GM21737 (cell line): ENCODE measurements at regions not wholly inside any gene's neighbourhood (a gene's known extent, or its start where the extent isn't known, plus 50 kb on each side); places are given as distances from the start of the nearest gene placed in this dataset.
A peak's percentile ranks its signal among the peaks of the same experiment; 100 is the strongest.
"Not testable (repeated sequence)": the region's sequence is repeated elsewhere in the genome, so short reads cannot be mapped to it uniquely, and the experiment has no call there.

Source experiments
- ATAC-seq: cut with Tn5 transposase; IDR thresholded peaks from one replicate; pipeline ENCODE4 v1.9.1; 2021; ENCODE audit warnings: mild to moderate bottlenecking, moderate library complexity; ENCODE audit not compliant: unreplicated experiment

- ATAC-seq, result no peak
Observed at GRCh38 chr1:83527987-83528386, 470.9 kb downstream of the TTLL7 start.

GRCh38 chr1:83520797-83521196 lies 478.1 kb downstream of the TTLL7 start:
- ATAC-seq, result no peak

DNA sequence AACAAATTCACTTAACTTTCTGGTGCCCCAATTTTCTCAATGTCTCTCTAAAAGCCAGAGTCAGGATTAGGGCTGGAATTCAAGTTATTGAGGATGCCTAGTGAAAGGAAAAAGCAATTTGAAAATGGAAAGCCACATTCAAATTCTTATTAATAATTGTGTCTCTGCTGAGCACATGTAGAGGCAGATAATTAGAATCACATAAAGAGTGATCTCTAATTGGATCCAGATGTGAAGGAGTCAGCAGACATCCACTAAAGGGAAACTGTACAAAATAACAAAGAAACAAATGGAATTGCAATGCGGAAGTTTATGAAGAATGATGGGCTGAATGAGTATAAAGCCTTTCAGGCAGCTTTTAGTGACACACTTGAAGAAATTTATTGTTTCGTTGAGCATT lies 482.6 kb downstream of the TTLL7 start:
- ATAC-seq, result no peak

DNA sequence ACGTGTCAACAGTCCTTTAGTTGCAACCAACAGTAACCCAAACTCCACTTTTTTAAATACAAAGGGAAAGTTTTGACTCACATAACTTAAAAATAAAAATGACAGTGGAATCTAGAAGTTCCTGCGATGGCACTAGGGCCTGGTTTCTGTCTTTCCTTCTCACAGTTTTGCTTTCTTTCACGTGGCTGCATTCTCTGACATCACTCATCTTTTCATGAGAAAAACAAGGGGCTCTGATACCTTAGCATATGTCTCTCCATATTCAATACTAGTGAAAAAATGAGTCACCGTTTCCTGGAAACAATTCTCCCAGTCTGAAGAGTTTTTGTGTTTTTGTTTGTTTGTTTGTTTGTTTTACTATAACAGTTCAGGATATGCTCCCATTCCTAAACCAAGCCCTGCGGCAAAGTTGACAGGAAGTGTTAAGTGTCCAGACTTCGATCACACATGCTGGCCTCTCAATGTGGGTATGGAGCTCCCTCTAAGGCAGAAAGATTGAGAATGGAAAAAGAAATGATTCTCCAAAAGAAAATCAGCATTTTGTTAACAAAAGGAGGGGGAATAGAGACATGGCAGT lies 483.3 kb downstream of the TTLL7 start:
- no peak for ATAC-seq

DNA sequence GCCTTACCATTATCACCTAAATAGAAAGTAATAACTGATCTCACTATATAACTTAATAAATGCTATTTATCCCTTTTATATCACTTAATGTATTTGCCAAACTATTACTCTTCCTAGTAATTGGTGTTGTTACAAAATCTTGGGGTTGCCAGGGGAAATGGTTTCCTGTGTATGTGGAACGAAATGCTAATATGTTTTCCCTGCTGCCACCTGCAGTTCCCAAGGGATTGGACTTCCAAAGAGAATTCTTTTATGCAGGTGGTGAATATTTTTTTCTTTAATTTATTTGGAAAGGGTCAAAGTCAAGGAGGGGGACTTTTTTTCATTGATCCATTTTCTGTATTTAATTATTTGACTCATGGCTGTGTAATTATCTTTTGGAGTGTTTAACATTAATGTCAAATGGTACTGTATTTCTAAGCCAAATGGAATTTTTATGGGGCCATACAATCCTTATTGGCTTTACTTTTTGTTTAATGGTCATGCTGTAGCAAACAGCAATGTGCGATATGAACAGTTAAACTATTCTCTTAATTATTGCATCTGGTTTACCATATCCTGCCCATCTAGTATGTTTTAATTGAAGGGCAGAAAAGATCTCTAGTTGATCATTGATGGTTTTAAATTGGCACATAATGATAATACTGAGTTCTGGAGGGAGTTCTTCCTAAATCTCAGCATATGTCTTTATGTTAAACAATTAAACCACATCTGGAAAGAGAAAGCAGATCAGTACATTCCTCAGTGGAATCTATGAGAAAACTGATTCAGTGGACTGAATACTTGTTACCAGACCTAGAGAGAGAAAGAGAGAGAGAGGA lies 486.3 kb downstream of the TTLL7 start:
- ATAC-seq, result no peak

GRCh38 chr1:83511146-83511726 lies 487.7 kb downstream of the TTLL7 start:
- ATAC-seq, result no peak

GRCh38 chr1:83509301-83509781 lies 489.6 kb downstream of the TTLL7 start:
- no peak for ATAC-seq

GRCh38 chr1:83508485-83509151 lies 490.3 kb downstream of the TTLL7 start:
- ATAC-seq, result peak; percentile 99

DNA sequence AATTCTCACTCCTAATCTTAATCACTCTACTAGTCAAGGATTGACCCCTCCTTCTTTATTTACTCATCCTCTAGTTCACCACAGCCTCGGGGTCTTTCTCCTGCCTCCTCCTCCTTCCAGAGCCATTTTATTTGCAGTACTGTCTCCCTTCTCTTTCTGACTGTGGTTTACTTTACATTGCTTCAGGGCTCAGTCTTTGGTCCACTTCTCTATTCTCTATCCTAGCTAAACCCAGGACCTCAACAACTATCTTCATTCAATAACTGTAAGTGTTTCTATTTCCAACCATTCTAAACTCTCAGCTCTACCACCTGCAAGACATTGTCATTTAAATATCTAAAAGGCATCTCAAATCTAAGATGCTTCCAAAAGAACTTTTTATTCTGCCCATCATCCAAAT lies 493.8 kb downstream of the TTLL7 start:
- ATAC-seq, result no peak

- no peak for ATAC-seq
Observed at GRCh38 chr1:83503153-83503552, 495.8 kb downstream of the TTLL7 start.

- peak; percentile 86 for ATAC-seq
Observed at GRCh38 chr1:83500987-83501591, 497.8 kb downstream of the TTLL7 start.

DNA sequence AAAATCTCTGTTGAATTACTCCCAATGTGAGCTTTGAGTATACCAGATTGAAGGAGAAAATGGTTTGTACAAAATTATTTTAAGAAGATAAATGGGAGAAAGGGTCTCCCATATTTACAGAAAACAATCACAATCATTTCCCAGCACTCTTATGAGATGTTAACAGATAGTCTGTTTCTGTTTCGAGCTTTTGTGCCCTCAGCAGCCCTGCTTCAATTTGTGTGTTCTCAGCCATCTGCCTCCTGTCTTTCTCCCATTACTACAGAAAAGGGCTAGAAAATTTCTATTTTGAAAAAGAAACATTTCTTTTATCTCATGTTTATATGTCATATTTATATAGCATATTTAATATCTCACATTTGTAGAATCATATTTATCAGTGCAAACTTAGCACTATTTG lies 498.4 kb downstream of the TTLL7 start:
- no peak for ATAC-seq

- peak; percentile 70 for ATAC-seq
Observed at GRCh38 chr1:83499998-83500397, 498.9 kb downstream of the TTLL7 start.

DNA sequence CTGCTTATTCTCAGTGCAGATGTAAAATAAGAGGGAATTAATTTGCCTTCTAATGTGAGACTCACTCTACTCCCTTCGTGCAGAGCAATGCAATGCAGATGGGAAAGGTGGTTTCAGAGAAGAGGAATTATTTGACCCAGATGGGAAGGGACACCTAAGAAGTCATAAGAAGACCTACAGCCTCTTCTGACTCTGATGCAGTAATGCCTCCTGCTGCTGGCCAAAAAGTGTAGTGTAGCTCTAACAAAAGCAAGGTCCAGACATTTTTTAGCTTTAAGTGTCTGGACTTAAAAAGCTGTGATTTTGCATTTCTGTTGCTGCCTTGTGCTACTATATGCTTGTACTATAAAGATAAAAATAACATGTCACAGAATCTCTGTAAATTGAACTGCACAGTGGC lies 501.4 kb downstream of the TTLL7 start:
- no peak for ATAC-seq

- ATAC-seq, result no peak
Observed at GRCh38 chr1:83495560-83495959, 503.4 kb downstream of the TTLL7 start.

DNA sequence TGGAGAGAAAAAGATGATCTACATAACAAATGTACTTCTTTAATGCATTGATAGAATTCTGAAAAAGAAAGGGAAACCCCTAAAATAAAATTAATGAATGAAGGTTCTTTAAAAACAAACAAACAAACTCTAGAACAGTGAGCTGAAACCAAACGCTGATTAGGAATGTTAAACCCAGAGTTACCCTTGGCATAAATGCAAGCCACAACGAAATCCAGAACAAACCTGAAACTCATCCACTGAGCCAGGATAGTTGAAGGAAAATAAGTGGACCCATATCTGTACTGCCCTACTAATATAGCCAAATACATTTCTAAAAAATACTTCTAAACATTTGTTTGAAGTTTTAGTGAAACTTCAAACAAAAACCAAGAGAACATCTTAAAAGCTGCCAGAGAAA lies 505.3 kb downstream of the TTLL7 start:
- ATAC-seq, result no peak

- ATAC-seq, result no peak
Observed at GRCh38 chr1:83491930-83492329, 507.0 kb downstream of the TTLL7 start.

- ATAC-seq, result no peak
Observed at GRCh38 chr1:83490988-83491387, 507.9 kb downstream of the TTLL7 start.

DNA sequence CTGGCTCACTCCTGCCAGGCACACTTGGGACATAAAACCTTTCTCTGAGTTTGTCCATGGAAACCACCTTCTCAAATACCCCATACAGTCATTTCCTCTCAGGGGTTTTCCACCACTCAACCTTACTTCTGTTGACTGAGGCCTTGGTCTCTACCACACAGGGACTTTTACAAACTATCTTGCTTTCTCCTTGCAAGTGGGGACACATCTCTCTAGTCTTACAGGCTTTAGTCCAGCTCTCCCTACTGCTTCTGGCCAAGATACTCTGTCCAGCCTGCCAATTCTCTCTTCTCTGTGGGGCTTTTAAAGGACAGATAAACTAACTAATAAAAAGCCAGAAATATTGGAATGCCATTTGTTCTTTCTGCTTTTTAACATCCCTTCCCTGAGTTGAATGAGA lies 510.8 kb downstream of the TTLL7 start:
- peak; percentile 88 for ATAC-seq

DNA sequence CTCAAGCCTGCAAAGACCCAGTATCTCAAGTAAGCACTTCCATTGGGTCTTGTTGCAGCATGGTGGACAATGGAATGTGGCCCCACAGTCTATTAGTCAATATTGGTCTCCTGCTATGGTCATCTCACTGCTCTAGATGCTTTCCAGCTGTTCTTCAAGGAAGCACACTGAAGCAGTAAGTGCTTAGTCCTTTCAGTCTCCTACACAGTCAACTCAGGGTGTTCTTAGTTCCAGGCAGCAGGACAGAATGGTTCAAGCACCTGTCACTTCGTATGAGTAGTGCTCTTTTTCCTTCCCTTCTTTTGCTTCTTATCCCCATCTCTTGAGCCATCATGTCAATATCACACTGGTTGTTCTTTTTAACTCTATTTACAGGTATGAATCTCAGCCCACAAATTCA lies 511.5 kb downstream of the TTLL7 start:
- ATAC-seq, result not testable (repeated sequence)
